Neural crest cell (in vitro differentiated cells): ENCODE measurements at regions not wholly inside any gene's neighbourhood (a gene's known extent, or its start where the extent isn't known, plus 50 kb on each side); places are given as distances from the start of the nearest gene placed in this dataset.

ENCODE experiments used
- DNase-seq: peaks from one replicate; pipeline ENCODE4 v3.0.0; 2021; ENCODE audit warnings: low read depth, mixed read lengths, low spot score
- H3K27ac Mint-ChIP-seq: one replicate; pipeline ENCODE4 v1.8.0; 2021; ENCODE audit warnings: mild to moderate bottlenecking, mixed read lengths; ENCODE audit not compliant: unreplicated experiment
- H3K27me3 Mint-ChIP-seq: 2 replicates; pipeline ENCODE4 v1.8.0; 2021; ENCODE audit warnings: low read depth, mild to moderate bottlenecking, mixed read lengths
- H3K36me3 Mint-ChIP-seq: 2 replicates; pipeline ENCODE4 v1.8.0; 2021; ENCODE audit warnings: low read depth, mild to moderate bottlenecking, mixed read lengths
- H3K4me1 Mint-ChIP-seq: 2 replicates; pipeline ENCODE4 v1.8.0; 2021; ENCODE audit warnings: mixed read lengths
- H3K4me3 Mint-ChIP-seq: one replicate; pipeline ENCODE4 v1.8.0; 2021; ENCODE audit warnings: mild to moderate bottlenecking, mixed read lengths
- H3K9me3 Mint-ChIP-seq: 2 replicates; pipeline ENCODE4 v1.8.0; 2021; ENCODE audit warnings: mixed read lengths
- TF ChIP-seq, protein P1 (sequence below): fragments of 200-600 bp; sonication (generic); conservative IDR thresholded peaks from 2 replicates; pipeline ENCODE4 v1.5.0; 2021; ENCODE audit warnings: antibody characterized with exemption, mild to moderate bottlenecking

GRCh38 chr2:40874380-40874779 lies 422.5 kb upstream of the SLC8A1 start:
- no peaks in the 10 kb centered on the region for H3K9me3 Mint-ChIP-seq
- H3K4me1 Mint-ChIP-seq, result no peaks in the 10 kb centered on the region
- H3K36me3 Mint-ChIP-seq, result no peaks in the 10 kb centered on the region
- no peak overlapping the region for H3K4me3 Mint-ChIP-seq
- DNase-seq, result no peak
- TF ChIP-seq, protein P1, sequence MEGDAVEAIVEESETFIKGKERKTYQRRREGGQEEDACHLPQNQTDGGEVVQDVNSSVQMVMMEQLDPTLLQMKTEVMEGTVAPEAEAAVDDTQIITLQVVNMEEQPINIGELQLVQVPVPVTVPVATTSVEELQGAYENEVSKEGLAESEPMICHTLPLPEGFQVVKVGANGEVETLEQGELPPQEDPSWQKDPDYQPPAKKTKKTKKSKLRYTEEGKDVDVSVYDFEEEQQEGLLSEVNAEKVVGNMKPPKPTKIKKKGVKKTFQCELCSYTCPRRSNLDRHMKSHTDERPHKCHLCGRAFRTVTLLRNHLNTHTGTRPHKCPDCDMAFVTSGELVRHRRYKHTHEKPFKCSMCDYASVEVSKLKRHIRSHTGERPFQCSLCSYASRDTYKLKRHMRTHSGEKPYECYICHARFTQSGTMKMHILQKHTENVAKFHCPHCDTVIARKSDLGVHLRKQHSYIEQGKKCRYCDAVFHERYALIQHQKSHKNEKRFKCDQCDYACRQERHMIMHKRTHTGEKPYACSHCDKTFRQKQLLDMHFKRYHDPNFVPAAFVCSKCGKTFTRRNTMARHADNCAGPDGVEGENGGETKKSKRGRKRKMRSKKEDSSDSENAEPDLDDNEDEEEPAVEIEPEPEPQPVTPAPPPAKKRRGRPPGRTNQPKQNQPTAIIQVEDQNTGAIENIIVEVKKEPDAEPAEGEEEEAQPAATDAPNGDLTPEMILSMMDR, result no peak
- H3K27ac Mint-ChIP-seq, result no peak overlapping the region
- H3K27me3 Mint-ChIP-seq, result no peaks in the 10 kb centered on the region

DNA sequence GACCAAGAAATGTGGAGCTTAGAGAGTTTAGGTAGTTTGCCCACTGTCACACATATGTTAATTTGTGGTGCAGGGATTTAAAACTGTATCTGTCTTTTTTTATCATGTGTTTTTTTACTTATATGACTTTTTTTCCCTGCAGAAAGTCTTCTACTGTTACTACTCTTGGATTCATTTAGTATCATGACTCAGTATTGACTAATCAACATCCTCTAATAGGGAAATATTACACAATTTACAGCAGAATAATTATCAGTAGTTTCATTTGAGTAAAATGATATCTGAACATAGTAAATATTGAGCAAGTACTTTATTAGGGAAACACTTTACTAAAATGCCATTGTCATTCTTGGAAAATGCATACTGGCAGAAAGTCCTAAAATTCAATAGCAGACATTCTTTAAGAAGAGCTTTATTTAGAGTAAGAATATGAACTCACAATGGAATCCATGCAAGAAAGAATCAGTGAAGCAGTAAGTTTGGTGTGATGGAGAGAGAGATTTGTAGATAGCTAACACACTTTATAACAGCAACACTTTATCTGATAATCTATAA lies 425.9 kb upstream of the SLC8A1 start:
- Mint-ChIP-seq H3K27ac (no peak overlapping the region), H3K4me3 (no peak overlapping the region), H3K27me3 (no peaks in the 10 kb centered on the region), H3K36me3 (no peaks in the 10 kb centered on the region), H3K4me1 (no peaks in the 10 kb centered on the region), H3K9me3 (no peaks in the 10 kb centered on the region)
- DNase-seq, result no peak
- TF ChIP-seq, protein P1, result no peak

- Mint-ChIP-seq H3K36me3 (no peaks in the 10 kb centered on the region), H3K4me3 (no peak overlapping the region), H3K4me1 (no peaks in the 10 kb centered on the region), H3K27me3 (no peaks in the 10 kb centered on the region), H3K27ac (no peak overlapping the region), H3K9me3 (peaks cover 2% of the 10 kb centered on the region)
- no peak for DNase-seq
- TF ChIP-seq, protein P1, result no peak
These were observed 427.4 kb upstream of the SLC8A1 start for GRCh38 chr2:40879305-40879704.

DNA sequence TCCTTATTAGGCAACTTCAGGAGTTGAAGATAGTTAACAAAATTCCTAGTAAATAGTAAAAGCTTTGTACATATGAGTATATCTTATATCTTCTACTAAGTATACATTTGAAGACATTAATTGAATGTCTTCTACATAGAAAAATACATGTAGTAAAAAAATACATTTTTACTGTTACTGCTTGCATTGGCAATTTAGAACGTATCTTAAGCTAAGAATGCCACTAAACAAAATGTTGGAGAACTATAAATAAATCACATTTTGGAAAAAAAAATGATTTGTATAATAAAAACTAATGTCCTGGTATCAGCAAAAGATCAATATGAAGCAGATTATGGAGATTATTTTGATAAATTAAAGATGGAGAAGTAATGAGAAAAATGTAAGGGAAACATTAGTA lies 434.2 kb upstream of the SLC8A1 start:
- no peaks in the 10 kb centered on the region for H3K4me1 Mint-ChIP-seq
- TF ChIP-seq, protein P1, result no peak
- H3K27me3 Mint-ChIP-seq, result no peaks in the 10 kb centered on the region
- DNase-seq, result no peak
- H3K4me3 Mint-ChIP-seq, result no peak overlapping the region
- H3K36me3 Mint-ChIP-seq, result no peaks in the 10 kb centered on the region
- H3K27ac Mint-ChIP-seq, result no peak overlapping the region
- peaks cover 2% of the 10 kb centered on the region for H3K9me3 Mint-ChIP-seq

- no peak for DNase-seq
- TF ChIP-seq, protein P1, result no peak
- no peak overlapping the region for H3K27ac Mint-ChIP-seq
- peaks cover 2% of the 10 kb centered on the region for H3K9me3 Mint-ChIP-seq
- H3K36me3 Mint-ChIP-seq, result no peaks in the 10 kb centered on the region
- no peaks in the 10 kb centered on the region for H3K4me1 Mint-ChIP-seq
- H3K27me3 Mint-ChIP-seq, result no peaks in the 10 kb centered on the region
- H3K4me3 Mint-ChIP-seq, result no peak overlapping the region
These were observed 434.8 kb upstream of the SLC8A1 start for GRCh38 chr2:40886655-40887054.
